ENCODE measurements at regions not wholly inside any gene's neighbourhood (a gene's known extent, or its start where the extent isn't known, plus 50 kb on each side); places are given as distances from the start of the nearest gene placed in this dataset.

DNA sequence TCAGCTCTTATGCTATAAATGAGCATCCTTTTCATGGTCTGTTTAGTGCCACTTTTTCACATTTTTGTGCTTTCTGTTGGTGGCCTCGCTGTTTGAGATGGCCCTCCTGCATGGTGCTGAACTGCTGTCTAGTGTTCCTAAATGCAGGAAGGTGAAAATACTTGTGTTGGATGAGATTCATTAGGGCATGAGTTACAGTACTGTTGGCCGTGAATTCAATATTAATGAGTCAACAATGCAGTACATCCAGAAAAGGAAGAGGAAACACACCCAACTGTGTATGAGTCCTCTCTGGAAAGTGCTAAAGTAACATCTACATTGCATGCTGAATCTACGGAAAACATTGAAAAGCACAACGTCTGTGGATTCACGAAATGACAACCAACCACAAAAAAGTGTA is 124.0 kb downstream of the HERPUD2 start:
- TF ChIP-seq, protein P1, sequence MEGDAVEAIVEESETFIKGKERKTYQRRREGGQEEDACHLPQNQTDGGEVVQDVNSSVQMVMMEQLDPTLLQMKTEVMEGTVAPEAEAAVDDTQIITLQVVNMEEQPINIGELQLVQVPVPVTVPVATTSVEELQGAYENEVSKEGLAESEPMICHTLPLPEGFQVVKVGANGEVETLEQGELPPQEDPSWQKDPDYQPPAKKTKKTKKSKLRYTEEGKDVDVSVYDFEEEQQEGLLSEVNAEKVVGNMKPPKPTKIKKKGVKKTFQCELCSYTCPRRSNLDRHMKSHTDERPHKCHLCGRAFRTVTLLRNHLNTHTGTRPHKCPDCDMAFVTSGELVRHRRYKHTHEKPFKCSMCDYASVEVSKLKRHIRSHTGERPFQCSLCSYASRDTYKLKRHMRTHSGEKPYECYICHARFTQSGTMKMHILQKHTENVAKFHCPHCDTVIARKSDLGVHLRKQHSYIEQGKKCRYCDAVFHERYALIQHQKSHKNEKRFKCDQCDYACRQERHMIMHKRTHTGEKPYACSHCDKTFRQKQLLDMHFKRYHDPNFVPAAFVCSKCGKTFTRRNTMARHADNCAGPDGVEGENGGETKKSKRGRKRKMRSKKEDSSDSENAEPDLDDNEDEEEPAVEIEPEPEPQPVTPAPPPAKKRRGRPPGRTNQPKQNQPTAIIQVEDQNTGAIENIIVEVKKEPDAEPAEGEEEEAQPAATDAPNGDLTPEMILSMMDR (IDR thresholded peaks at IDR 0.05; ENCODE audit: borderline replicate concordance, extremely low read depth, low read length, poor library complexity, severe bottlenecking), result no peak
- no peak for TF ChIP-seq EZH2 (IDR thresholded peaks at IDR 0.05; ENCODE audit: borderline replicate concordance, low read depth, low read length, severe bottlenecking)
- Histone ChIP-seq H3K36me3 (ENCODE audit: insufficient read depth, low read length) (no peaks in the 10 kb centered on the region), H2AFZ (ENCODE audit: low read depth, low read length) (no peak overlapping the region), H3K4me2 (ENCODE audit: insufficient read depth, low read length) (no peak overlapping the region), H3K4me1 (ENCODE audit: insufficient read depth, low read length) (no peaks in the 10 kb centered on the region), H3K4me3 (ENCODE audit: low read depth in 1 of 2, low read length in 2 of 2) (no peak overlapping the region), H3K9me3 (ENCODE audit: insufficient read depth, low read length, severe bottlenecking) (no peaks in the 10 kb centered on the region), H3K27me3 (ENCODE audit: insufficient read depth, low read length, poor library complexity) (peaks cover 15% of the 10 kb centered on the region), H3K79me2 (ENCODE audit: insufficient read depth, low read length) (no peaks in the 10 kb centered on the region), H4K20me1 (ENCODE audit: insufficient read depth, low read length) (no peaks in the 10 kb centered on the region), H3K9ac (ENCODE audit: low read depth, low read length) (no peak overlapping the region), H3K27ac (ENCODE audit: low read length) (no peak overlapping the region)
- ATAC-seq (ENCODE audit: insufficient read depth, low read depth), result no peak
- no peak for DNase-seq

DNA sequence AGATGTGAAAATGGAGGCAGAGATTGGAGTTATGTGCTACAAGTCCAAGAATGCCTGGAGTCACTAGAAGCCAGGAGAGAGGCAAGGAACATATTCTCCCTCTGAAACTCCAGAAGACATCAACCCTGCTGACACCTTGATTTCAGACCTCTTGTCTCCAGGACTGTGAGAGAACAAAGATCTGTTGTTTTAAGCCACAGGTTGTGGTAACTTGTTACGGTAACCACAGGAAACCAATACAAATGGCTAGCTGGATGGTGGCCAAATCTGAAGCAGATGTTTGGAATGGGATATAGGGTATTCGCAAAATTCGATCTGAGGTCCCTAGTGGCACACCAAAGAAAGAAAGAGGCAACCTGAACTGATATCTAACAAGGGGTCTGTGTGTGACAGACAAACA is 129.0 kb downstream of the HERPUD2 start:
- DNase-seq, result no peak
- H3K36me3 ChIP-seq (ENCODE audit: insufficient read depth, low read length), result no peaks in the 10 kb centered on the region
- H3K9me3 ChIP-seq (ENCODE audit: insufficient read depth, low read length, severe bottlenecking), result no peaks in the 10 kb centered on the region
- no peaks in the 10 kb centered on the region for H3K4me1 ChIP-seq (ENCODE audit: insufficient read depth, low read length)
- TF ChIP-seq, protein P1 (IDR thresholded peaks at IDR 0.05; ENCODE audit: borderline replicate concordance, extremely low read depth, low read length, poor library complexity, severe bottlenecking), result no peak
- TF ChIP-seq EZH2 (IDR thresholded peaks at IDR 0.05; ENCODE audit: borderline replicate concordance, low read depth, low read length, severe bottlenecking), result no peak
- H3K27ac ChIP-seq (ENCODE audit: low read length), result no peak overlapping the region
- H3K79me2 ChIP-seq (ENCODE audit: insufficient read depth, low read length), result no peaks in the 10 kb centered on the region
- no peak overlapping the region for H3K4me2 ChIP-seq (ENCODE audit: insufficient read depth, low read length)
- no peak overlapping the region for H2AFZ ChIP-seq (ENCODE audit: low read depth, low read length)
- peaks cover 23% of the 10 kb centered on the region for H3K27me3 ChIP-seq (ENCODE audit: insufficient read depth, low read length, poor library complexity)
- no peak overlapping the region for H3K4me3 ChIP-seq (ENCODE audit: low read depth in 1 of 2, low read length in 2 of 2)
- H4K20me1 ChIP-seq (ENCODE audit: insufficient read depth, low read length), result no peaks in the 10 kb centered on the region
- H3K9ac ChIP-seq (ENCODE audit: low read depth, low read length), result no peak overlapping the region
- ATAC-seq (ENCODE audit: insufficient read depth, low read depth), result no peak

DNA sequence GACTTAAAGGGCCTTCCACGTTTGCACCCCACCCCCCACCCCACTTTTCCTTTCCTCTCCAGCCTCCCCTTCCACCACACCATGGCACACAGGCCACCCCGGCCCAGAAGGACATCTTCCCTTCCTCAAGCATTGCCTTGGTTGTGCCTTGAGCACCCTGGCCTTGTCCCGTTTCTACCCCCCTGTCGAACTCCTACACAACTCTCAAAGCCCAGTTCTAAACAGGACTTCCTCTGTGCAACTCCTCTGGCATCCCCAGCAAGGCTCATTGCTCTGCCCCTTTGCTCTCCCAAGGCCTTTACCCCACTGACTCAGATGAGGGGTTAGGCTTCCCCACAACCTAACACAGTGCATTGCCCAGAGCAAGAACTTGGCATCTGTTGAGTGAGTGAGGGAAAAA is 136.1 kb downstream of the HERPUD2 start:
- no peak overlapping the region for H3K9ac ChIP-seq (ENCODE audit: low read depth, low read length)
- H3K79me2 ChIP-seq (ENCODE audit: insufficient read depth, low read length), result no peaks in the 10 kb centered on the region
- H3K4me1 ChIP-seq (ENCODE audit: insufficient read depth, low read length), result no peaks in the 10 kb centered on the region
- H3K36me3 ChIP-seq (ENCODE audit: insufficient read depth, low read length), result no peaks in the 10 kb centered on the region
- H3K4me3 ChIP-seq (ENCODE audit: low read depth in 1 of 2, low read length in 2 of 2), result no peak overlapping the region
- no peaks in the 10 kb centered on the region for H4K20me1 ChIP-seq (ENCODE audit: insufficient read depth, low read length)
- no peak for TF ChIP-seq EZH2 (IDR thresholded peaks at IDR 0.05; ENCODE audit: borderline replicate concordance, low read depth, low read length, severe bottlenecking)
- TF ChIP-seq, protein P1 (IDR thresholded peaks at IDR 0.05; ENCODE audit: borderline replicate concordance, extremely low read depth, low read length, poor library complexity, severe bottlenecking), result no peak
- no peak for ATAC-seq (ENCODE audit: insufficient read depth, low read depth)
- no peak overlapping the region for H2AFZ ChIP-seq (ENCODE audit: low read depth, low read length)
- H3K9me3 ChIP-seq (ENCODE audit: insufficient read depth, low read length, severe bottlenecking), result no peaks in the 10 kb centered on the region
- no peak overlapping the region for H3K27ac ChIP-seq (ENCODE audit: low read length)
- peaks cover 3% of the 10 kb centered on the region for H3K27me3 ChIP-seq (ENCODE audit: insufficient read depth, low read length, poor library complexity)
- no peak overlapping the region for H3K4me2 ChIP-seq (ENCODE audit: insufficient read depth, low read length)
- DNase-seq, result no peak

Data from DND-41 (cell line).